SU-DHL-6 (cell line): ENCODE measurements at regions not wholly inside any gene's neighbourhood (a gene's known extent, or its start where the extent isn't known, plus 50 kb on each side); places are given as distances from the start of the nearest gene placed in this dataset.

Source experiments
- H2AFZ ChIP-seq: fragments of 200-600 bp; sonication (generic); 2 replicates; pipeline ENCODE4 v1.6.1; 2014; ENCODE audit warnings: low read depth, mild to moderate bottlenecking, moderate library complexity, mixed read lengths, antibody characterized with exemption, low read length; ENCODE audit not compliant: severe bottlenecking
- H3F3A ChIP-seq: fragments of 200-600 bp; shearing (Covaris generic); 2 replicates; pipeline ENCODE4 v1.6.0; 2016; ENCODE audit warnings: antibody characterized with exemption, mild to moderate bottlenecking; ENCODE audit not compliant: insufficient read depth
- H3K27ac ChIP-seq: fragments of 200-600 bp; sonication (generic); 2 replicates; pipeline ENCODE4 v1.5.1; 2016; ENCODE audit warnings: low read depth, mild to moderate bottlenecking, low read length, moderate library complexity, mixed read lengths
- H3K27me3 ChIP-seq: fragments of 200-600 bp; sonication (generic), shearing (Covaris generic); 2 replicates; pipeline ENCODE4 v1.6.0; 2014; ENCODE audit warnings: mild to moderate bottlenecking, low read length
- H3K36me3 ChIP-seq: fragments of 200-600 bp; sonication (generic); 2 replicates; pipeline ENCODE4 v1.6.1; 2014; ENCODE audit warnings: mild to moderate bottlenecking, low read length, mixed read lengths
- H3K4me2 ChIP-seq: fragments of 300-600, 200-600 bp; shearing (Covaris generic), sonication (generic); 2 replicates; pipeline ENCODE4 v1.6.0; 2014; ENCODE audit warnings: low read length, low read depth, mild to moderate bottlenecking; ENCODE audit not compliant: poor library complexity, severe bottlenecking
- H3K4me3 ChIP-seq: fragments of 200-600 bp; sonication (generic); 2 replicates; pipeline ENCODE4 v1.5.1; 2014; ENCODE audit warnings: antibody characterized with exemption, low read length, mild to moderate bottlenecking, mixed read lengths; ENCODE audit not compliant: insufficient read depth, poor library complexity, severe bottlenecking
- H3K79me2 ChIP-seq: fragments of 200-600 bp; sonication (generic); 2 replicates; pipeline ENCODE4 v1.6.1; 2014; ENCODE audit warnings: mild to moderate bottlenecking, low read length, moderate library complexity; ENCODE audit not compliant: insufficient read depth
- H3K9ac ChIP-seq: fragments of 200-600 bp; sonication (generic); 2 replicates; pipeline ENCODE4 v1.7.0; 2014; ENCODE audit warnings: mild to moderate bottlenecking, low read length
- H3K9me2 ChIP-seq: fragments of 200-600 bp; sonication (generic); replicated peaks from 2 replicates; pipeline ENCODE4 v1.6.1; 2014; ENCODE audit warnings: low read length; ENCODE audit not compliant: insufficient read depth
- H3K9me3 ChIP-seq: fragments of 200-600 bp; sonication (generic); 2 replicates; pipeline ENCODE4 v1.6.1; 2014; ENCODE audit warnings: low read length, mixed read lengths; ENCODE audit not compliant: insufficient read depth
- H4K20me1 ChIP-seq: fragments of 200-600 bp; sonication (generic); 2 replicates; pipeline ENCODE4 v1.6.1; 2014; ENCODE audit warnings: low read depth, mild to moderate bottlenecking, antibody characterized with exemption, low read length, moderate library complexity, mixed read lengths
- EZH2phosphoT487 ChIP-seq: fragments of 200-600 bp; sonication (generic), shearing (Covaris generic); conservative IDR thresholded peaks from 2 replicates; pipeline ENCODE4 v1.6.1; 2018; ENCODE audit warnings: mild to moderate bottlenecking, antibody characterized with exemption, low read length, moderate library complexity, mixed read lengths
- TF ChIP-seq, protein P1 (sequence below): fragments of 200-600 bp; sonication (generic); IDR thresholded peaks from one replicate; pipeline ENCODE4 v1.5.1; 2017; ENCODE audit warnings: antibody characterized with exemption, mild to moderate bottlenecking, low read length, moderate library complexity; ENCODE audit not compliant: insufficient read depth, poor library complexity, severe bottlenecking

DNA sequence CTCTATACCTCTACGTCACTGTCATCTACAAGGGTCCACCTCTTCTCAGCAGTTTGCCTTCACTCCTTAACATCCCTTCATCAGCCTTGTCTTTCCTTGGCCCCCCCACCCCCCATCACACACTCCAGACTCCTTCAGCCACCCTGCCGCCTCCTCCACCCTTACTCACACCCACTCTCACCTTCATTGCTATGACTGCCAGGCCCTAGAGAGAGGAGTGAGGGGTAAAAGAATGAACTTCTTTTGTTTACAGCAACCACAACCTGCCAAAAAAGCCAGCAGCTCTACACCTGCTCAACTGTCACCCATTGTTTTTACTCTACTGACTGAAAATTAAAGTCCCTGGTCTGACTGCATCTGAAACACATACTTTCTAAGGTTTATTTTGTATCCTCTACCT is 112.8 kb downstream of the DUSP6 start:
- no peaks in the 10 kb centered on the region for H3F3A ChIP-seq
- no peaks in the 10 kb centered on the region for H3K79me2 ChIP-seq
- H3K9me2 ChIP-seq = no peaks in the 10 kb centered on the region
- no peak overlapping the region for H3K27ac ChIP-seq
- no peaks in the 10 kb centered on the region for H4K20me1 ChIP-seq
- no peak for TF ChIP-seq EZH2phosphoT487
- TF ChIP-seq, protein P1, sequence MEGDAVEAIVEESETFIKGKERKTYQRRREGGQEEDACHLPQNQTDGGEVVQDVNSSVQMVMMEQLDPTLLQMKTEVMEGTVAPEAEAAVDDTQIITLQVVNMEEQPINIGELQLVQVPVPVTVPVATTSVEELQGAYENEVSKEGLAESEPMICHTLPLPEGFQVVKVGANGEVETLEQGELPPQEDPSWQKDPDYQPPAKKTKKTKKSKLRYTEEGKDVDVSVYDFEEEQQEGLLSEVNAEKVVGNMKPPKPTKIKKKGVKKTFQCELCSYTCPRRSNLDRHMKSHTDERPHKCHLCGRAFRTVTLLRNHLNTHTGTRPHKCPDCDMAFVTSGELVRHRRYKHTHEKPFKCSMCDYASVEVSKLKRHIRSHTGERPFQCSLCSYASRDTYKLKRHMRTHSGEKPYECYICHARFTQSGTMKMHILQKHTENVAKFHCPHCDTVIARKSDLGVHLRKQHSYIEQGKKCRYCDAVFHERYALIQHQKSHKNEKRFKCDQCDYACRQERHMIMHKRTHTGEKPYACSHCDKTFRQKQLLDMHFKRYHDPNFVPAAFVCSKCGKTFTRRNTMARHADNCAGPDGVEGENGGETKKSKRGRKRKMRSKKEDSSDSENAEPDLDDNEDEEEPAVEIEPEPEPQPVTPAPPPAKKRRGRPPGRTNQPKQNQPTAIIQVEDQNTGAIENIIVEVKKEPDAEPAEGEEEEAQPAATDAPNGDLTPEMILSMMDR = no peak
- H3K9me3 ChIP-seq = no peaks in the 10 kb centered on the region
- H3K36me3 ChIP-seq = no peaks in the 10 kb centered on the region
- H3K9ac ChIP-seq = no peak overlapping the region
- no peak overlapping the region for H2AFZ ChIP-seq
- no peak overlapping the region for H3K4me3 ChIP-seq
- no peak overlapping the region for H3K4me2 ChIP-seq
- H3K27me3 ChIP-seq = no peaks in the 10 kb centered on the region

DNA sequence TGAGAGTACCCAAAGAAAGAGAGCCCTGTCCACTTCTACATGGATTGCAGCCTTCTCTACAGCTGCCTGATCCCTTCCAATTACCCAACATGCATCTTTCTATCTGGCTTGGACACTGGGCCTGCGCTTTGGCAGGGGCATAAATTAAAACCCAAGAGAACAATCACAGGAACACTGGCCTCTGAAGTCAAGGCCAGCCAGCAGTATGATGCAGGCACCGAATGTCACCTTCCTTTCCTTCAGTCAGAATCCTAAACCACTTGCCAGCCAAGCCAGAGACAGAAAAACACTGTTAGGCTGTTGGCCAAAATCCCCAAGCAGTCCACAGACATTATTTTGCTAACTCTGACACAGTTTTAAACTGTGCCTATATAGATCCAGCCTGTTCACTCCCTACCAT is 113.7 kb downstream of the DUSP6 start:
- Histone ChIP-seq H3K9ac (no peak overlapping the region), H3F3A (no peaks in the 10 kb centered on the region), H3K27ac (no peak overlapping the region), H3K4me3 (no peak overlapping the region), H3K9me3 (no peaks in the 10 kb centered on the region), H3K4me2 (no peak overlapping the region), H4K20me1 (no peaks in the 10 kb centered on the region), H3K79me2 (no peaks in the 10 kb centered on the region), H2AFZ (no peak overlapping the region), H3K27me3 (no peaks in the 10 kb centered on the region), H3K9me2 (no peaks in the 10 kb centered on the region), H3K36me3 (no peaks in the 10 kb centered on the region)
- no peak for TF ChIP-seq EZH2phosphoT487
- TF ChIP-seq, protein P1 = no peak

DNA sequence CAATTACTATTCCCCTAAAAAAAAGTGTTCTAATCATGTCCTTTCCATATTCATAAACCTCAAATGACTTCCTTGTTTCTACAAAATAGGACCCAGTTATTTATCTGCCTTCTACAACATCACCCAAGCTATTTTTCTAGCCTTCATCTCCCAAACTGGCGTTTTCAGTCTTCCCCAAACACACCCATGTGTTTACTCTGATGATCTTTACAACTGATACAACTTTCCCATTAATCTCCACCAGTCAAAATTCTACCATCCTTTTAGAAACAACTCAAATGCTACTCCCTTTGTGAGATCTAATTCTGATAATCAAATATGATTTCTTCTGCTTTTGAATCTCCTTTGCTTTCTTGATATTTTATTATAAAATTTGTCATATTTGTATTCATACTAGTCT is 114.5 kb downstream of the DUSP6 start:
- Histone ChIP-seq H3K27me3 (no peaks in the 10 kb centered on the region), H3K36me3 (no peaks in the 10 kb centered on the region), H2AFZ (no peak overlapping the region), H3K4me2 (no peak overlapping the region), H3K9ac (no peak overlapping the region), H3K27ac (no peak overlapping the region), H3K9me3 (no peaks in the 10 kb centered on the region), H3F3A (no peaks in the 10 kb centered on the region), H4K20me1 (no peaks in the 10 kb centered on the region), H3K79me2 (no peaks in the 10 kb centered on the region), H3K9me2 (no peaks in the 10 kb centered on the region), H3K4me3 (no peak overlapping the region)
- TF ChIP-seq, protein P1 = no peak
- no peak for TF ChIP-seq EZH2phosphoT487
